ENCODE measurements at regions not wholly inside any gene's neighbourhood (a gene's known extent, or its start where the extent isn't known, plus 50 kb on each side); places are given as distances from the start of the nearest gene placed in this dataset.
"Not testable (repeated sequence)": the region's sequence is repeated elsewhere in the genome, so short reads cannot be mapped to it uniquely, and the experiment has no call there.

GRCh38 chr2:113386780-113387433 lies 50.6 kb upstream of the ZNG1B start:
- TF ChIP-seq CTCF, POLR2A (IDR thresholded peaks at IDR 0.05): not testable (repeated sequence)
